GM21825 (cell line): ENCODE measurements at regions not wholly inside any gene's neighbourhood (a gene's known extent, or its start where the extent isn't known, plus 50 kb on each side); places are given as distances from the start of the nearest gene placed in this dataset.
"Not testable (repeated sequence)": the region's sequence is repeated elsewhere in the genome, so short reads cannot be mapped to it uniquely, and the experiment has no call there.

ENCODE experiments used
- ATAC-seq: cut with Tn5 transposase; IDR thresholded peaks from one replicate; pipeline ENCODE4 v1.9.1; 2021; ENCODE audit warnings: mild to moderate bottlenecking, moderate library complexity; ENCODE audit not compliant: unreplicated experiment

DNA sequence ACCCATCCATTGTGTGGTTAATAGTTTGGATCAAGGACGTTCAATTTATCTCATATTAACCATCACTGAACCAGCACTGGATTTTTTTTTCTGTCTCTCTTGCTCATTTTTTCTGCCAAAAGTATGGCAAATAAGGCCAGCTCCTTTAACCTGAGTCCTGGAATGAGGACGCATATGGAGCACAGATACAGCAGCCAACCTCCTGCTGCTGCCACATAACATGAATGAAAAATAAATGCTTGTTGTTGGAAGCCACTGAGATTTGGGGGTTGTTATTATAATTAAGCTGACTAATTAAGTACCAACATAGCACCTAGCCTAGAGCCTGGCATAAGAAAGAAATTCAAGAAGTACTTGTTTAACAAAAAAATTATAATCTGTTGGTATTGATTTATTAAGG, 335.3 kb upstream of the DUSP10 start:
- ATAC-seq = no peak

DNA sequence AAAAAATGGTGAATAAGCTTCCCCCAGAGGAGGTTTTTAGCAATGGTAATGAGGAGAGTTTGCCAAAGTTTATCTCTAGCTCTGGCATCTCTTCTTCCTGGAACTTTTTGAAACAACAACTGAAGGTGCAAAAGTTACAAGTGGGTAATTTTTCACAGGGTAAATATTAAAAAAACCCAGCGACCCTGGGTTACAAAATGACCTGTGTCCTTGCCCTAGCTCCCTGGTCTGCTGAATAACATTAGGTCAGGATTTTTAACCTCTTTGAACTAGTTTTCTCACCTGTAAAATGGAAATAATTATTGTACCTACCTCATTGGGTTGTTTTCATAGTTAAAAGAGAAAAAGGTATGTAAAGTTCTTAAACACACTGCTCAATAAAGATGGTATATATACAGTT, 332.4 kb upstream of the DUSP10 start:
- ATAC-seq = no peak

DNA sequence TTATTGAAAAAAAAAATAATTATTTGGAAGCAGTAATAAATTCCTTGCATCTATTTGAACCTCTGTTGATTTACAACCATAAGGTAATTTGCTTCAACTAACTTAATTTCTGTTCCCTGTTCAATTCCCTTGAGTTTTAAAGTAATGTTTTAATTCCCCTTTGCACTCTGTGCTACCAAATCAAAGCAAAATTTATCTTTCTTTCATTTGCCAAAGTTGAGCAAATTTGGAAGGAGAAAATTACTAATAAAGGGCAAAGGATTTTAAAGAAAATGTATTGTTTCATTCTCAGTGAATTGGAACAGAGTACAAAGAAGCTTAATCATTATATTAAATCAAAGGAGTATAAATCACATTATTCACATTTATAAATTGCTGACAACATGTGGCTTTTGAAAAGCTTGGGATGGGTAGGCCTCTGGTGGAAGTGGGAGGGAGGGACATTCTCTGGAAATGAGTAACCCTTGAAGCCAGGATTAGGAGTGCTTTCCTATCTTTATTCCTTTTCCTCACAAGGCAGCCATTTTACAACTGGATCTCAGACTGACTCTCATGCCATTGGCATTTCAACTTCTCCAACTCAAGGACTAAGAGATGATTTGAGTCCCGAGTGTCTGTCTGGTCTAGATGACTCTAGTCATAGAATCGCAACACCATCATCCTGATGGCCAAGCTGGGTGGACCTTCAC, 331.6 kb upstream of the DUSP10 start:
- ATAC-seq = no peak

DNA sequence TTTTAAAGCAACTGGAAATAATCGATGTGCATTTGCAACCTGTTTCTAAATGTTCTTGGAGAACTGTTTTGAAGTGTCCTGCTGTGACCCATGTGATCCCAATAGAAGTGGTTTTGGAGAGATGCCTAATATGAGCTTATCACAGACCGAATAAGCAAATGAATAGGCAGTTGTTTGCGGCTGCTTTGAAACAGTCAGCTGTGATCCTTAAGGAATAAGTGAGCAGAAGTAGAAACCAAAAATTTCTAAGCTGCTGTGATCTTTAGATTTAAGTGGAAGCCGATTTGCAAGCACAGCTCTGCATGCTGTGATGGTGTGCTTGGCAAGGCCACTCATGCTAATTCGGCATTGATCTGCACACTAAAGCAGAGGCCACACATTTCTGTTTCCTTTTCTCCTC, 329.5 kb upstream of the DUSP10 start:
- no peak for ATAC-seq

DNA sequence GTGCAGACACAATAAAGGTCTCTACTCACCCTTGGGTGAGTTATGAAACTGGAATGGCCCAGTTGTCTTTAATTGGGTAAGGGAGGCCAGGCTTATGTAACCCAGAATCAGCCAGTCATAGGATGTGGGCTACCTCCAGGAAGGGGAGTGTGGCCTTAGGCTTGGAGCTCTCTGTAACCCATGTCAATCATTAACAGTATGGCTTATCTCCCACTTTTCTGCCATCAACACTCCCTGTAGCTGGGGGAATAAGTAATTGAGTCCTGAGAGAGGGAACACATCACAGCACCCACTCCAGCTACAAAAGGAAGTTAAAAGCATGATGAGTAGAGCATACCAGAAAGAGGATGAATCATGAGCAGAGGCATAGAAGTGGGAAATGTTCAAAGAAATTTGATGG, 327.0 kb upstream of the DUSP10 start:
- ATAC-seq = no peak

DNA sequence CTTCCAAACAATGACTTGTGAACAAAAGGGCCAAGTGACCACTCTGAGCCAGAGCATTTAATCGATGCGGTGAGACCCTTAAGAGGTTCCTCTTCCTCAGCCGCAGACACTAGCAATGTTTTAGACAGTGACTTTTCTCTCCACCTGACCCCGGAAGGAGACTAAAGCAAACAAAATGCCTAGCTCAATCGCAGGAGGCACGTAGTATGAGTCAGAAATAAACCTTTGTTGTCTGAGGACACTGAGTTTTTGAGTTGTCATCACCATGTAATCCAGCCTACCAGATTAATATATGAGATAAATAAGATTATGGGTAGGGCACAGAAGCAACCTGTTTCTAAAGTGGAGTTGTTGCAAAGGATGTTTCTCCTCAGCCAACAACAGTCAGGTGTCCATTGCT, 326.2 kb upstream of the DUSP10 start:
- no peak for ATAC-seq

DNA sequence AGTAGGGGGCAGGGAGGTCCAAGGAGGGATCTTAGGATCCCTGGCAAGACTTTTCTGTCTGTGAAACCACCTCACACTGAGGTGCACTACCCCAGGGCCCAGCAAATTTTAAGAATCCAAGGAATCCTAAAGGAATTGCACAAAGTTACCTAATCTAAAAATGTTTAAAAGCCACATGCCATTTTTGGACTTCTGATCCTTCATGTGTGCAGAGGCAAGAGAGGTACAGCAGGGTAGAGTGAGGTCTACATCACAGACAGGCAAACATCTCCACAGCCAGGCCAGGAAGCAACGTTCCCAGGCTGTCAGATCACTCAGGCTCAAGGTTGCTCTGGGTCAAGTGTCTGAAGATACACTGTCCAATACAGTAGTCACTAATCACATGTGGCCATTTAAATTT, 324.6 kb upstream of the DUSP10 start:
- no peak for ATAC-seq

DNA sequence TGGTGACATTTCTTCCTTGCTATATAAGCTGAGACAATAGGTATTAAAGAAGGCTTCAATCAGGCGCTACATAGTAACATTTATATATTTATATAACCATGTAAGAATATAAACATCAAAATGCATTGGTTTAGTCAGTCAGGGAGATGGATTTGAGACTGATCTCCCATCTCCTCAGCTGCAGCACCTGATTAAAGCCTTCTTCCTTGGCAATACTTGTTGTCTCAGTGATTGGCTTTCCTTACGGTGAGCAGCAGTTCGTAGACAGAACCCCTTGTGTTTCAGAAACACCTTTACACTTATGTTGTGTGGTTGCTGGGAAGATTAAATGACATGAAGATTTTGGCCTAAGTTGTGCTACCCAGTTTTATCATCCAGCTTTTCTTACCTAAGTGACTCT, 323.3 kb upstream of the DUSP10 start:
- ATAC-seq = no peak

DNA sequence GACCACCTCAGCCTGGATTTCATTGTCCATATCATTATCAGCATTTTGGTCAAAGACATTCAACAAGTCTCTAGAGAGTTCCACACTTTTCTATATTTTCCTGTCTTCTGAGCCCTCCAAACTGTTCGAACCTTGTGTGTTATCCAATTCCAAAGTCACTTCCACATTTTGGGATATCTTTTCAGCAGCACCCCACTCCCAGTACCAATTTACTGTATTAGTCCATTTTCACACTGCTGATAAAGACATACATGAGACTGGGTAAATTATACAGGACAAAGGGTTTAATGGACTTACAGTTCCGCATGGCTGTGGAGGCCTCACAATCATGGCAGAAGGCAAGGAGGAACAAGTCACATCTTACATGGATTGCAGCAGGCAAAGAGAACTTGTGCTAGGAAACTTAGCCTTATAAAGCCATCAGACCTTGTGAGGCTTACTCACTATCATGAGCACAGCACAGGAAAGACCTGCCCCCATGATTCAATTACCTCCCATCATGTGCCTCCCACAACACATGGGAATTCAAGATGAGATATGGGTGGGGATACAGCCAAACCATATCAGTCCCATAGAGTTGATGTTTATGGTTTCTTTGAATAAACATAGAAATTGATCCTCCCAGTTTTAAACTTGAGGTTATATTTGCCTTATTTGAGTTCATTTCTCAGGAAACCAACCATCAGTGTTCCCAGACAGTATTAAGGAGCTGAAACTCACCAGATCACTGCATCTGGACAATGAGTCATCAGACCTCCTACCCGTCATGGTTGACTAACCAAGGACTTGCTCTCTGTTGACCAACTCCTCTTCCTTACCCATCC, 322.7 kb upstream of the DUSP10 start:
- no peak for ATAC-seq

DNA sequence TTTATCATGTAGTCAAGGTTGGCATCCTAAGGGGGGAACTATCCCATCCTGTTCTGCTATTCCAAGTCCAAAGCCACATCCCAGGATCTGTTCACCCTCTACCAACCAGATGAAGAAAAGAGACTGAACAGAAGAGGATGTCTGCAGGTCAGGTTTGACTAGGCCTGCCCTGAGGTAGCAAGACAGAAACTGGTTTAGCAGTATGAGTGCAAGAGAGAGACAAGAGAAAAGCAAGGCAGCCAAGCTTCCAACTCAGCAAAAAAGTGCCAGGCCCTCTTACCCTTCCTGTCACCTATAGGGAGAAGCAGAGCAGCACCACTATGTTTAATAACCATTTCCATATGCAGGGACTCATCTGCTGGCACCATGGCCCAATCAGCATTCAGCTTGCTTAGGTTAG, 320.8 kb upstream of the DUSP10 start:
- ATAC-seq = no peak

DNA sequence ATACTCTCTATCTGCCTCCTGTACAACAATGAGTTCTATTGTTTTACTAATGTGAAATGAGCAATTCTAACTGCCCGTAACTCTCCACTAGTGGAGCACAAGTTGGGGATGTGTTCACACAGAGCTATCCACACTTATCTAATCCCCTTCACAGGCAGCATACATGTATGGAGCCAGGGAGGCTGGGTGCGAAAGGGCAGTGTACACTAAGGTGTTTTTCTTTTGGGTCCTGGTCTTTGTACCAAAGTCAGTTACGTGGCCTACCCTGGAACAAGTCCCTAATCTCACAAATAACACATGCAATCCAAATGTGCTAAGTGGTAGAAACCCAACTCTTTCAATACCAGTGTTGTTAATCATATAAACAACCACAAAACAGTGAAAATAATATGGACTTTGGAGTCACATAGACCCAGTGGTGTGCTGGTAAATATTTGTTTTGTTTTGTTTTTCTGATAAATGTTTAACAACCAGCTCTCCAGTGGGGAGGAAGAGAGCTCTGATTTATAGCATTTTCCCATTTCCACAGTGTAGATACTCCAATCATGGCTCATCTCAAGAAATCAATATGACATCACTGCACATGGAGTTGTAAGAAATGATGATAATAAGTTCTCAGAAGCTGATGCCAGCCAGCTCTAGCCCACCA, 319.9 kb upstream of the DUSP10 start:
- ATAC-seq = no peak

DNA sequence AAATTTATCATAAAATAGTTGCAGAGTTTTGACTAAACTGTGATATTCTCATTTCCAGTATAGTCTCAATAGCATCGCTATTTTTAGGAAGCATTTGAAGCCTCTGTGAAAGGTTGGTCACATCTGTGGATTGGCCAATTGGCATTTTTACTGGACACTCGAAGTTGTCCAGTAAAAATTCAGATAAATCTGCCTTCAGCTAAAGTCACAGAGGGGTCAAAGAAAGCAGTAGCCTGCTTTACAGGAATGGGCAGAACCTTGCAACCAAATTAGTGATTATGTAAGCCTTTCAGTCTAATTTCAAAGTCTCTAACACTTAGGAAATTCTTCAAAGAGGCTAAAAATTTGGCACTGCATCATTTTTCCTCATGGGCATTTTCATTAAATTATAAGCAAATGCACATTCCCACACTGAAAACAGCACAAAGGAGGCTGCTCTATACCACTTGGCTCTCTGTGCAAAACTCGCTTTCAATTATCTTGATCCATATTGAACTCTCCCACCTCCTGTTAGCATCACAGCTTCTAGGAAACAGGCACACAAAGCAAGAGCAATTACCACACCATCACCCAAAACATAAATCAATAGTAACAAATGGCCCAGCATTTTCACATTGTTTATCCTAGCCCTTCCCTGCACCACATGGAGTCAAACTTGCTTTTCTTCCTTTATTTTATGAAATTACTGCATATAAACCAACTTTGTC, 318.5 kb upstream of the DUSP10 start:
- no peak for ATAC-seq

DNA sequence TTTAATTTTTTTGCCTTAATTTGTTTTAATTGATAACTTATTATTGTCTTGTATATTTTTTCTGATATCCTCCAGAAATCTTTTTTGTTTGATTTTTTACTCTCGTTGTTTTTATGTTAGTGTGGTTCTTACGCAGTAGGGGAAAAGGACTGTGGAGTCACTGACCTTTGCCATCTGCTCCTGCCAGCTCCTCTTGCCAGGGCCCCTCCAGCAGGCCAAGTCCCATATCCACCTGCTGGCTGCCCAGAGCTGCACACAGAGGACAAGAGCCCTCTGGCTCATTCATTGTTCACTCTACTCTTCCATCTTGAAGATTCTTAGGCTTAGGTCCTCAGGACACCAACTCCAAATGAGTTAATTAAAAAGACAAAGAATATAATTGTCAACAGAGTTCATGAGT, 316.4 kb upstream of the DUSP10 start:
- ATAC-seq = no peak

DNA sequence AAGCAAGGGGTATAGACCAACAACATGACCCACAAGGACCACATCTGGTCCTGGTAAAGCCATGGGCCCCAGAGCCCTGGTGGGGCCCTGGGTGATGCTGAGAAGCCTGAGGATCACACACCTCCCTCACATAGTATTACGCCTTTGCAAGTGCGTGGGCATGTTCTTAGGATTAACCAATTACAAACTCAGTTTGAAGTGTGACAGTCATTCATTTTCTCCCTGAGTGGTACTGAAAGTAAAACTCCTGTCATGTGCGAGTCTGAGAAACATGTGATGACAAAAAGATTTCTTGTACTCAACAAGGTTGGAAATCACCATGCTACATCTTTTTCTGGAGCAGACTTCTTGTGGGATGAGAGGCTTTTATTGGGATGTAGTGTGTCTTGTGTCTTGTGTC, 315.3 kb upstream of the DUSP10 start:
- ATAC-seq = no peak

DNA sequence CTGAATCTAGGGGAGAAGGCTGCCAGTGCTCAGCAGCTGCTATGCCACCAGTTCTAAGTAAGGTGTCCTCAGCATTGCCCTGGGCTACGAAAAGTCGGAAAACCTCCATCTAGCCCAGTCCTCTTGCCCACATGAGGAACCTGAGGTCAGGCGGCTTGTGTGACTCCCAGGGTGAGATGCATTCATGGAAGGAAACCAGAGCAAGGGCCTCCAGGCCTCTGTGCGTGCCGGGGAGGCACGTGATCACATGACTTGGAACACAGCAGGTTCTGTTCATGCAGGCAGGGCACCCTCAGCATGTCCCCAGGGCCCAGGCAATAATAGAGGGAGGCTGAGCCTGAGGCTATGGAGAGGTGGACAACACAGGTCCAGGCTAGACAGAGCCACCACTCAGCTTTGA, 312.5 kb upstream of the DUSP10 start:
- ATAC-seq = no peak

DNA sequence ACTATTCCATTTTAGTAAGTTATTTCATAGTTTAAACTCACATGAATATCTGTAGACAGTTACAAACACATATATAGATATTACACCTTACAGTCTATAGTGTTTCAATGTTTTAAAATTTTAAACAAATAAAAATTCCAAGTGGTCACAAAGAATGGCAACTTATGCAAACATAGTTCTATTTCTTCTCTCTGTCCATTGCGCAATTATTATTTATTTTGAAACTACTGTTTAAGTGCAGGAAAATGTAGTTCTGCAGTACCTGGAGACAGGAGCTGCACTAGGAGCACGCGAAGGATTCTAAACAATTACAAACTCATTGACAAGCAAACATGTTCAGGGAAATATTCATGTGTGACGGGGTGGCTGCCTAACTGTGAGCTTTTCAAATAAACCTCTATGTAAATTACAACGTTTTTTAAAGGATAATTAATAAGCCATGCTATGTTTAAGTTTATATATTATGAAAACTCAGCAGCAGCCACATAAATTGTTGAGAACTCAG, 312.0 kb upstream of the DUSP10 start:
- ATAC-seq = no peak

DNA sequence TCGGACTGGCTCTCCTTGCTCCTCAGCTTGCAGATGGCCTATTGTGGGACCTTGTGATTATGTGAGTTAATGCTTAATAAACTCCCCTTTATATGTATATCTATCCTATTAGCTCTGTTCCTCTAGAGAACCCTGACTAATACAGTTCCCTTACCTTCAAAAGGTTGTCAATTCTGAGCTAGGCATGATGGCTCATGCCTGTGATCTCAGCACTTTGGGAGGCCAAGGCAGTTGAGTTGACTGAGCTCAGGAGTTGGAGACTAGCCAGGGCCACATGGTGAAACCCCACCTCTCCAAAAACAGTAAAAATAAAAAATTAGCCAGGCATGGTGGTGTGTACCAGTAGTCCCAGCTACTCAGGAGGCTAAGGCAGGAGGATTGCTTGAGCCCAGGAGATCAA, 309.4 kb upstream of the DUSP10 start:
- not testable (repeated sequence) for ATAC-seq

DNA sequence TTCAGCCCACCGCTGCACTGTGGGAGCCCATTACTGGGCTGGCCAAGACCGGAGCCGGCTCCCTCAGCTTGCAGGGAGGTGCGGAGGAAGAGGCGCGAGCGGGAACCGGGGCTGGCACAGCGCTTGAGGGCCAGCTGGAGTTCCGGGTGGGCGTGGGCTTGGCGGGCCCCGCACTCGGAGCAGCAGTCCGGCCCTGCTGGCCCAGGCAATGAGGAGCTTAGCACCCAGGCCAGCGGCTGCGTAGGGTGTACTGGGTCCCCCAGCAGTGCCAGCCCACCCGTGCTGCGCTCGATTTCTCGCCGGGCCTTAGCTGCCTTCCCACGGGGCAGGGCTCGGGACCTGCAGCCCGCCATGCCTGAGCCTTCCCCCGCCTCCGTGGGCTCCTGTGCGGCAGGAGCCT, 307.8 kb upstream of the DUSP10 start:
- not testable (repeated sequence) for ATAC-seq

DNA sequence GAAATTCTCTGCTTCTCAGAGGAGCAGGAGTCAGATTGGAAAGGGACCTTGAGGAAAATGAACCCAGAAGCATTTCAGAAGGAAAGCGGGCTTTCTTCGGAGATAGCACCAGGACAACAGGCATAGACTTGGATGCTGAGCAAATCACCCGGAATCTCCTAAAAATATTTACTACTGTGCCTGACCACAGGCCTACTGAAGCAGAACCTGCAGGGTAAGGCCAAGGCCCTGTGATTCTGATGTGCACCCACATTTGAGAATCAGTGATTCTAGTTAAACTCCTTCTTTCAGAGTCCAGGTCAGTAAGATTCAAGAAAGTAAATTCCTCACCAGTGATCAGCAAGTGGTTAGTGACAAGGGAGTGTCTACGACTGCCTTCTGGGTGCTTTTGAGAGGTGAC, 307.3 kb upstream of the DUSP10 start:
- no peak for ATAC-seq

DNA sequence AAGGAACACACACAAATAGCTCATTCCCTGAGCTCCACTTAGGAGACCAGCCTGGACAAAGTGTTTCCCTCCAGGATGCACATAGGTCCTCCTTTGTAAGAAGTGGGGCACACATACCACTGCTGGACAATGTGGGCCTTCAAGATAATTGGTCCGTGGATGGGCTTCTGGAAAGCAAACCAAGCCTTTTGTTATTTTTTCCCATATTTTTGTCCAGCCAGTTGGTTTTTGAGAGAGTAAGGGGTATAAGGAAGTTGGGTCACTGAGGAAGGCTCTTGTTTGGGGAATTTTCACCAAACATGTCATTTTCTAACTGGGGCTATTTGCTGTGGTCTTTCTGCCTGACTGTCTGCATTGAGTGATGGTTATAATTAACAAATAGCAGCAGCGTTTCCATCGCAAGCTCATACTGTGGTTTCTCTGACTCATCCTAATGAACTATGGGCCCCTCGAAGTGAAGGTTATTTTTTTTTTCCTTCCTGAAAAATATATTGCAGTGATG, 306.3 kb upstream of the DUSP10 start:
- ATAC-seq = peak; percentile 85

DNA sequence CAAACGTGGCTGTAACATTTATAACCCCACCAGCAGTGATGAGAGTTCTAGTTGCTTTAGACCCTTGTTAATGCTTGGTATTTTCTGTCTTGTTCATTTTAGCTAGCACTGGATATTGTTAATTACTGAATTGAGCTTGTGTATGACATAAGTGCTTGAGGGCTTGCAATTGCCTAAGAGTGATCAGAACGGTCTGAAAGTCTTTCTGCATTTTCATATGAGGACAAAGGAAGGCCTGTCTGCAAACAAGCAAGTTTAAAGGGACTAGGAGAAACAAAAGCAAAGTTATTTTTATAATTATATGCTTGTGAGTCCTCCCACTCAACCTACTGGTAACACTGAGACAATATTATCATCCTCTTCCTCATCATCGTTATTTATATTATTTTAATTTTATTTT, 305.5 kb upstream of the DUSP10 start:
- ATAC-seq = no peak
